ENCODE measurements at regions not wholly inside any gene's neighbourhood (a gene's known extent, or its start where the extent isn't known, plus 50 kb on each side); places are given as distances from the start of the nearest gene placed in this dataset.
"Not testable (repeated sequence)": the region's sequence is repeated elsewhere in the genome, so short reads cannot be mapped to it uniquely, and the experiment has no call there.

DNA sequence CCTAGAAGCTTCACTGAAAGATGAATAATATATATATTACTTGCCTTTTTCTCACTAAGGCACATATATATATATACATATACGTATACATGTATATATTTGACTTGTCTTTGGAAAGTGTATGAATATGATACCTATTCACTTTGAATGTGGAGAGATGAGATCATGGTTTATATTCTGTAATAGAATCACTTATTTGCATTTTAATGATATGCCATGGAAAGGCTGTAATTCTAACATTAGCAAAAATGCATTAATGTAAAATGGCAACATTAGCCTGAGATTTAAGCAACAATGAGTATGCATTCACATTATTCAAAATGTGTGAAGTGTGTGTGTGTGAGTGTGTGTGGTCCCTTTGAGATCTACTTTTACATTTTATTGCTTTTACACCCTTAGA is 54.5 kb upstream of the PRKD1 start:
- Histone ChIP-seq H3K36me3 (ENCODE audit: insufficient read depth, low read length) (no peaks in the 10 kb centered on the region), H3K4me1 (ENCODE audit: insufficient read depth, low read length) (no peaks in the 10 kb centered on the region), H3K9ac (ENCODE audit: low read length) (no peak overlapping the region), H3K27me3 (ENCODE audit: control insufficient read depth in 1 of 2, insufficient read depth in 2 of 2, low read length in 2 of 2) (no peaks in the 10 kb centered on the region), H3K4me3 (ENCODE audit: low read depth in 1 of 2, low read length in 2 of 2) (no peak overlapping the region), H3K27ac (ENCODE audit: low read depth, low read length) (no peak overlapping the region), H3K9me3 (ENCODE audit: low read length) (no peaks in the 10 kb centered on the region)

DNA sequence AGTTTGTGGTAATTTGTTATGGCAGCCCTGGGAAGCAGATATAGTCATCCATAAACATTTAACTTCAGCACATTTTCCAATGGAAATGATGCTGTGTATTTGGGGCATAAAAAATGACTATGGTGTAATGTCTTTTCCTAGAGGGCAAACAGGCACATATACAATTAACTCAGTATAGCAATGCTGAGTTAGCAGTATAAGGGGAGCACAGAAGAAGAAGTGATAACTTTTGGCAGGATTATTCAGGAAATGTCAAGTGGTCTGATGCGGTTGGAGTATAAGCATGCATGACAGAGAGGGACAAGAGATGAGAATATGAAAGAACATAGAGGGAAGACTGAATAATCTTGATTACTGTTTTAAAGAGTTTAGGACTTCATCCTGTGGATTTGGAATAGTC is 55.3 kb upstream of the PRKD1 start:
- Histone ChIP-seq H3K27ac (ENCODE audit: low read depth, low read length) (no peak overlapping the region), H3K4me1 (ENCODE audit: insufficient read depth, low read length) (no peaks in the 10 kb centered on the region), H3K36me3 (ENCODE audit: insufficient read depth, low read length) (no peaks in the 10 kb centered on the region), H3K9ac (ENCODE audit: low read length) (no peak overlapping the region), H3K27me3 (ENCODE audit: control insufficient read depth in 1 of 2, insufficient read depth in 2 of 2, low read length in 2 of 2) (no peaks in the 10 kb centered on the region), H3K9me3 (ENCODE audit: low read length) (no peaks in the 10 kb centered on the region), H3K4me3 (ENCODE audit: low read depth in 1 of 2, low read length in 2 of 2) (no peak overlapping the region)

DNA sequence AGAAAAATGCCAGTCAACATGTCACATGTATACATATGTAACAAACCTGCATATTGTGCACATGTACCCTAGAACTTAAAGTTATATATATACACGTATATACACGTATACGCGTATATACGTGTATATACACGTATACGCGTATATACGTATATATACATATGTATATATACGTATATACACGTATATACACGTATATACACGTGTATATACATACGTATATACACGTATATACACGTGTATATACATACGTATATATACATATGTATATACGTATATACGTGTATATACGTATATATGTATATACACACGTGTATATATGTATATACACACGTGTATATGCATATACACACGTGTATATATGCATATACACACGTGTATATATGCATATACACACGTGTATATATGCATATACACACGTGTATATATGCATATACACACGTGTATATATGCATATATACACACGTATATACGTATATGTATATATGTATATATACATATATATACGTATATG is 62.8 kb upstream of the PRKD1 start:
- not testable (repeated sequence) for H3K9ac ChIP-seq (ENCODE audit: low read length); H3K27ac ChIP-seq (ENCODE audit: low read depth, low read length); H3K4me1 ChIP-seq (ENCODE audit: insufficient read depth, low read length); H3K36me3 ChIP-seq (ENCODE audit: insufficient read depth, low read length); H3K9me3 ChIP-seq (ENCODE audit: low read length); H3K27me3 ChIP-seq (ENCODE audit: control insufficient read depth in 1 of 2, insufficient read depth in 2 of 2, low read length in 2 of 2); H3K4me3 ChIP-seq (ENCODE audit: low read depth in 1 of 2, low read length in 2 of 2)

DNA sequence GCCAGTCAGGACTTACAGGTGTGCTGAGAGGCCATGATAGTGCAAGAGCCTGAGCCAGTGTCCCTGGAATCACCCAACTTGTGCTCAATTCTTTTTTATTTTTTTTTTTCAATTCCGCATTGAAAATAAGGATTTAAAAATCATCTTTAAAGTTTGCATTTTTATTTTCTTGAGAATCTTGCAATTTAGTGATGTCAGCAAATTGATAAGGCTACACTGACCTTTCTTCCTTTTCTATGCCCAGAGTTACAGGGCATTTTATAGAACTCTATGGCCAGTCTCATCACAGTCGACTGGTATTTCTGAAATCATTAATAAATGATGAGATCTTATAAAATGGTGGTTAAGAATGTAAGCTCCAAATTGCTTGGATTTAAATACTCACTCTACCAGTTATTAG is 63.3 kb upstream of the PRKD1 start:
- H3K4me3 ChIP-seq (ENCODE audit: low read depth in 1 of 2, low read length in 2 of 2), result no peak overlapping the region
- no peak overlapping the region for H3K9ac ChIP-seq (ENCODE audit: low read length)
- no peak overlapping the region for H3K27ac ChIP-seq (ENCODE audit: low read depth, low read length)
- no peaks in the 10 kb centered on the region for H3K27me3 ChIP-seq (ENCODE audit: control insufficient read depth in 1 of 2, insufficient read depth in 2 of 2, low read length in 2 of 2)
- H3K9me3 ChIP-seq (ENCODE audit: low read length), result no peaks in the 10 kb centered on the region
- no peaks in the 10 kb centered on the region for H3K36me3 ChIP-seq (ENCODE audit: insufficient read depth, low read length)
- H3K4me1 ChIP-seq (ENCODE audit: insufficient read depth, low read length), result no peaks in the 10 kb centered on the region

DNA sequence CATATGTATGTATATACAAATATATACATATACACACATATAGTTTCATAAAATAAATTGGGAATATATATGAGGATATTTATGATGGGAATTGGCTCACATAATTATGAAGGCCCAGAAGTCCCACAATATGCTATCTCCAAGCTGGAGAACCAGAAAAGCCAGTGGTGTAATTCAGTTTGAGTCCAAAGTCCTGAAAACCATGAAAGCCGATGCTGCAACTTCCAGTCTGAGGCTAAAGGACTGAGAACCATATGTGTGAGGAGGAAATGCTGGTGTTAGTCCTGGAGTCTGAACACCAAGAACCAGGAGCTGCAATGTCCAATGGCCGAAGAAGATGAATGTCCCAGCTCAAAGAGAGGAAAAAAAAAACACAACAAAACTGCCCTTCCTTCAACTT is 65.5 kb upstream of the PRKD1 start:
- H3K4me3 ChIP-seq (ENCODE audit: low read depth in 1 of 2, low read length in 2 of 2), result no peak overlapping the region
- no peak overlapping the region for H3K27ac ChIP-seq (ENCODE audit: low read depth, low read length)
- H3K27me3 ChIP-seq (ENCODE audit: control insufficient read depth in 1 of 2, insufficient read depth in 2 of 2, low read length in 2 of 2), result no peaks in the 10 kb centered on the region
- no peaks in the 10 kb centered on the region for H3K36me3 ChIP-seq (ENCODE audit: insufficient read depth, low read length)
- H3K4me1 ChIP-seq (ENCODE audit: insufficient read depth, low read length), result no peaks in the 10 kb centered on the region
- H3K9me3 ChIP-seq (ENCODE audit: low read length), result no peaks in the 10 kb centered on the region
- no peak overlapping the region for H3K9ac ChIP-seq (ENCODE audit: low read length)

DNA sequence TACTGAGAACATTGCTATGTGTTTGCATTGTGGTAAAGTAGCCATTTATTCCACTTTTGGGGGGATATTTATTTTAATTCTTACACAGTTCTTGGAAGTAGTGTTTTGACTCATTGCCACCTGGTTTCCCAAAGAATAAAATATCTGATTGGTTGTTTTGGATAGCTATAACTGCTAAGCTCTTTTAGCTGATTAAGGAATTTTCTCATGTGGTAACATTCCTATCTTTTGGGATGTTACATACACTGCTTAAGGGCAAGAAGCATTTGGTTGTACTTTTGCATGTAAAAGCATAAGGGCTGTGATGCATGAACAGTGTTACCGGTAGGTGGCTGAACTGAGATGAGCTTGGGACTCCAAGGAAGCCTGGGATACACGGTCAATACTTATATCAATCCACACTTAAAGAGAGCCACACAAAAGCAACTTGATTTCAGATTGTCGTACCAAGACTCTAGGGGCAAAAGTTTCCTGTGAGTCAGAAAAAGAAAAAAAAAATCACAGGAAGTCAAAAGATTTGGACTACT is 71.4 kb upstream of the PRKD1 start:
- Histone ChIP-seq H3K9ac (ENCODE audit: low read length) (no peak overlapping the region), H3K36me3 (ENCODE audit: insufficient read depth, low read length) (no peaks in the 10 kb centered on the region), H3K27me3 (ENCODE audit: control insufficient read depth in 1 of 2, insufficient read depth in 2 of 2, low read length in 2 of 2) (no peaks in the 10 kb centered on the region), H3K4me3 (ENCODE audit: low read depth in 1 of 2, low read length in 2 of 2) (no peak overlapping the region), H3K4me1 (ENCODE audit: insufficient read depth, low read length) (no peaks in the 10 kb centered on the region), H3K27ac (ENCODE audit: low read depth, low read length) (no peak overlapping the region), H3K9me3 (ENCODE audit: low read length) (no peaks in the 10 kb centered on the region)

DNA sequence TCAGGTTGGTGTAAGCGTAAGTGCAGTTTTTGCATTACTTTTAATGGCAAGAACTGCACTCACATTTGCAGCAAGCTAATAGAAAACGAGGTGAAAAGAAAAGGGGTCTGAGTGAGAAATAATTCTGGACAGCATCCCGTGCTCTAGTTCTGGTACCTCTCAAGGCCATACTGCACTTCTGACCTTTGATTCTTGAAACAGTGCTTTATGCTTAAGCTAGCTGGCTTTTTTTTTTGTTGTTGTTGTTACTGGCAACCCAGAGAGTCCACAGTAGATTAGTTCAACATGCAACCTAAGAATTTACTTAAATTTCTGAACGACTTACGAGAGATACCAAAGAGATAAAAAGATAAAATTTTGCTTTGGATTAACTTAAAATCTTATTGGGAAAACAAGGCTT is 75.2 kb upstream of the PRKD1 start:
- Histone ChIP-seq H3K27me3 (ENCODE audit: control insufficient read depth in 1 of 2, insufficient read depth in 2 of 2, low read length in 2 of 2) (no peaks in the 10 kb centered on the region), H3K27ac (ENCODE audit: low read depth, low read length) (no peak overlapping the region), H3K4me1 (ENCODE audit: insufficient read depth, low read length) (no peaks in the 10 kb centered on the region), H3K4me3 (ENCODE audit: low read depth in 1 of 2, low read length in 2 of 2) (no peak overlapping the region), H3K9ac (ENCODE audit: low read length) (no peak overlapping the region), H3K36me3 (ENCODE audit: insufficient read depth, low read length) (no peaks in the 10 kb centered on the region), H3K9me3 (ENCODE audit: low read length) (no peaks in the 10 kb centered on the region)

DNA sequence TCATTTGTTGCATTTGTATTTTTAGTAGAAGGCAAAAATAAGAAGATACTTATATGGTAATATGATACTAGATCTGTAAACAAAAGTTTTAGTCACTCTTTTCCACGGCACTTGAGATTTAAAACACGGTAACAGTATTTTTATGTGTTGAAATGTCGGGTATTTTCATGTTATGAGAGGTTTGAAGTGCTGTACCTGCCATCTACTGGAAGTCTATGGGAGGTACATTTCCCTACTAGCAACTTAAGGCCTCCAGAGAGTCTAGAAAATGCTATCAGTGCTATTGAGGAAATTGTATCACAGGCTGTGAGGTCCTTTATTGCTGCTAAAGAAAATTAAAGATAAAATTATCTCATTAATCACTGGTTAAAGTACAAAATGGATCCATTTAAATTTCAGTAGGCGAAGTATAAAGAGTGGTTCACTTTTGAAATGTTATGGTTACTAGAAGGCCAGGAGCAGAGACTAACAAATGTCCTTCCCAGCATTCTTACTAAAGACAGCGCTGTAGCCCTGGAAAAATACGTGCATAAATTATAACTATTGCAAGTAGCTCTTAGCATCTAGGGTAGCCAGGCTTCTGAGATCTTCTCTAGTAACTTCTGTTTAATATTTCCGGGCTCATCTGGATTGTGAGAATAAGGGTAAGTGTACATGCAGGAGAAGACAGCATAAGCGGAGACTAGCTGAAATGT is 77.6 kb upstream of the PRKD1 start:
- no peaks in the 10 kb centered on the region for H3K36me3 ChIP-seq (ENCODE audit: insufficient read depth, low read length)
- H3K27me3 ChIP-seq (ENCODE audit: control insufficient read depth in 1 of 2, insufficient read depth in 2 of 2, low read length in 2 of 2), result no peaks in the 10 kb centered on the region
- H3K4me1 ChIP-seq (ENCODE audit: insufficient read depth, low read length), result no peaks in the 10 kb centered on the region
- H3K9me3 ChIP-seq (ENCODE audit: low read length), result no peaks in the 10 kb centered on the region
- no peak overlapping the region for H3K27ac ChIP-seq (ENCODE audit: low read depth, low read length)
- H3K4me3 ChIP-seq (ENCODE audit: low read depth in 1 of 2, low read length in 2 of 2), result no peak overlapping the region
- H3K9ac ChIP-seq (ENCODE audit: low read length), result no peak overlapping the region

DNA sequence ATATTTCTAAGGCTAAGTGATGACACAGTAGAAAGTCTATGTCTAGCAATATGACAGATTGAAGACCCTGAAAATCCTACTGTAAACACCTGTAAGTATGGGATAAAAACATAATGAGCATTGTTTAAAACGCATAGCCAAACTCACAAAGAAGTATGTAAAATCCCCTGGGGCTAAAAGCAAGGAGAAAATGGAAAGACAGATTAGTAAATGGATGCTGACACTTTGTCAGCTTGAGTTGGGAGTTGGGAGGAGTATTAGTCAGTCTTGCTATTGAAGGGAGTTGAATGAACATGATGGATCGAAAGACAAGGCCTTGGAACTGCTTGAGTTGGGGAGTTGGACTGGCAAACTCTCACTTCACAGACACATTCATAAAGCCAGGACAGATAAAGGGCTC is 79.0 kb upstream of the PRKD1 start:
- H3K27ac ChIP-seq (ENCODE audit: low read depth, low read length), result no peak overlapping the region
- H3K4me3 ChIP-seq (ENCODE audit: low read depth in 1 of 2, low read length in 2 of 2), result no peak overlapping the region
- H3K9ac ChIP-seq (ENCODE audit: low read length), result no peak overlapping the region
- no peaks in the 10 kb centered on the region for H3K36me3 ChIP-seq (ENCODE audit: insufficient read depth, low read length)
- H3K27me3 ChIP-seq (ENCODE audit: control insufficient read depth in 1 of 2, insufficient read depth in 2 of 2, low read length in 2 of 2), result no peaks in the 10 kb centered on the region
- no peaks in the 10 kb centered on the region for H3K9me3 ChIP-seq (ENCODE audit: low read length)
- H3K4me1 ChIP-seq (ENCODE audit: insufficient read depth, low read length), result no peaks in the 10 kb centered on the region

DNA sequence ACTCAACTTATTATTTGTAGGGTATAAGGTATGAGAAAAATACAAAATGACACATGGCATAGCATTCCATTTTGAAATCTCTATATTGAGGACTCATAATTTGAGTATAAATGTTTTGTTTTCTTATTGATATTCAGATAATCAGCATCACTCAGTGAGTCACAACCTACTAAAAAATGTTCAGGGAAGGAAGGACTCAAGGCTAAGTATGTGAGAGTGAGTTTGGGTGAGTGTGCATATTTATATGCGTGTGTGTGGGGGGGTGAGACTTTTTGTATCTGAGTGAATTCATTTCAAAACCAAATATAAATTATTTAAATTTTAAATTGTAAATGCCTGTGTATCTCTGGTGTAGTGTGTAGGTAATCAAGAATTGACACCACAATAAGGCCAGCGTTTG is 87.8 kb upstream of the PRKD1 start:
- H3K36me3 ChIP-seq (ENCODE audit: insufficient read depth, low read length), result no peaks in the 10 kb centered on the region
- H3K9ac ChIP-seq (ENCODE audit: low read length), result no peak overlapping the region
- no peaks in the 10 kb centered on the region for H3K4me1 ChIP-seq (ENCODE audit: insufficient read depth, low read length)
- H3K4me3 ChIP-seq (ENCODE audit: low read depth in 1 of 2, low read length in 2 of 2), result no peak overlapping the region
- no peaks in the 10 kb centered on the region for H3K9me3 ChIP-seq (ENCODE audit: low read length)
- H3K27ac ChIP-seq (ENCODE audit: low read depth, low read length), result no peak overlapping the region
- no peaks in the 10 kb centered on the region for H3K27me3 ChIP-seq (ENCODE audit: control insufficient read depth in 1 of 2, insufficient read depth in 2 of 2, low read length in 2 of 2)

DNA sequence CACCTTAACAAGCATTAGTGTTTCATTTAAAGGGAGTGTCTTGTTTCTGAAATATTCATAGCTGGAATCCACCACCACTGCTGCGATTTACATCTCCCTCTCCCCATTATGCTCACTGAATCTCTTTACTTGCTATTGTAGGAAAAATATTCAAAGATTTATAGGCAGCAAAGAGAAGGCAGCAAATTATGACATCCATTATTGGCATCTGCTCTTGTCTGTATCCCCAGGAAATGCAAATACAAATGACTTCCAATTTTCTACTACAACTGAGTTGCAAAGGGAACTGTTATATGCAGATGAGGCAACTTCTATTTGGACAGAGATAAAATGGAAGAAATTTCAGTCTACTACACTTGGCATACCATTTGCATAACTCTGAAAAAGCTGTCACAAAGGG is 88.4 kb upstream of the PRKD1 start:
- no peaks in the 10 kb centered on the region for H3K27me3 ChIP-seq (ENCODE audit: control insufficient read depth in 1 of 2, insufficient read depth in 2 of 2, low read length in 2 of 2)
- no peak overlapping the region for H3K9ac ChIP-seq (ENCODE audit: low read length)
- H3K4me1 ChIP-seq (ENCODE audit: insufficient read depth, low read length), result no peaks in the 10 kb centered on the region
- no peaks in the 10 kb centered on the region for H3K9me3 ChIP-seq (ENCODE audit: low read length)
- H3K4me3 ChIP-seq (ENCODE audit: low read depth in 1 of 2, low read length in 2 of 2), result no peak overlapping the region
- H3K27ac ChIP-seq (ENCODE audit: low read depth, low read length), result no peak overlapping the region
- no peaks in the 10 kb centered on the region for H3K36me3 ChIP-seq (ENCODE audit: insufficient read depth, low read length)

DNA sequence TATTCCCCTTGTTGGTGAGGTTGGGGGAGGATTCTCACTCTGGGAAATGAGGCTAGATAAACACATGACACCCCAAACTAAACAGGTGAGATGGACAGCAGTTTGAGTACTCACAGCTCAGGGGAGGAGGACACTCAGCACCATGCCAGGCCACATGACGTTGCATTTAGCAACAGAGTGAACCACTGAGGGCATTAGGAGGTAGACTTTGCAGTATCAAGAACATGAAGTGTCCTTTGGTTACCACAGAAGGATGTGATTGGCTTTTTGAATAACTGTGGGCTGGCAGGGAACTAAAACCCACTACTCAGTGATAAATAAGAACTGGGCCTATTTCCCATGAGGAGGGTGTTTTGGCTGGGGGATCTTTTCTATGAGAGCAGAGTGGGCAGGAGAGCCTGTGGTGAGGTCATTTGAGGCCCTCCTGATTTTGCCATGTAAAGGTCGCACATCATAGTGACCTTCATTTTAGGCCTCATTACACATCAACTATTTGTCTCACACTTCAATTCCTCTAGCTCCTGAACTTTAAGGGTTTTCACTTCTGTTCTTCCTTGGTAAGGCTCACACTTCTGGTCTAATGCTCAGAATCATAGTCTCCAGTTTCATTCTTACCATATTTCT is 89.8 kb upstream of the PRKD1 start:
- H3K36me3 ChIP-seq (ENCODE audit: insufficient read depth, low read length), result no peaks in the 10 kb centered on the region
- no peak overlapping the region for H3K27ac ChIP-seq (ENCODE audit: low read depth, low read length)
- H3K4me3 ChIP-seq (ENCODE audit: low read depth in 1 of 2, low read length in 2 of 2), result no peak overlapping the region
- no peaks in the 10 kb centered on the region for H3K27me3 ChIP-seq (ENCODE audit: control insufficient read depth in 1 of 2, insufficient read depth in 2 of 2, low read length in 2 of 2)
- H3K9me3 ChIP-seq (ENCODE audit: low read length), result no peaks in the 10 kb centered on the region
- no peaks in the 10 kb centered on the region for H3K4me1 ChIP-seq (ENCODE audit: insufficient read depth, low read length)
- no peak overlapping the region for H3K9ac ChIP-seq (ENCODE audit: low read length)

Data from muscle layer of colon (tissue), 2 donors.